ENCODE measurements at regions not wholly inside any gene's neighbourhood (a gene's known extent, or its start where the extent isn't known, plus 50 kb on each side); places are given as distances from the start of the nearest gene placed in this dataset.

GRCh38 chr21:38980416-38981313, 174.9 kb downstream of the ETS2 start:
- Mint-ChIP-seq H3K9me3 (peaks cover 0 to 10% of the 10 kb centered on the region in 2 donors), H3K27ac (no peak overlapping the region), H3K36me3 (peaks cover 6 to 14% of the 10 kb centered on the region in 2 donors)
- ATAC-seq (no peak), DNase-seq (ENCODE audit: low spot score in 2 of 2) (no peak)

GRCh38 chr21:38979271-38980121, 173.8 kb downstream of the ETS2 start:
- ATAC-seq (peak; percentile 64 to 97), DNase-seq (ENCODE audit: low spot score in 2 of 2) (peak in 1 of 2 donors; percentile 17)
- peaks cover 6 to 14% of the 10 kb centered on the region in 2 donors for H3K36me3 Mint-ChIP-seq
- peak overlapping the region in 1 of 2 donors; percentile 85 for H3K27ac Mint-ChIP-seq
- peaks cover 0 to 10% of the 10 kb centered on the region in 2 donors for H3K9me3 Mint-ChIP-seq

GRCh38 chr21:38976900-38977299, 171.2 kb downstream of the ETS2 start:
- H3K36me3 Mint-ChIP-seq: peaks cover 0 to 7% of the 10 kb centered on the region in 2 donors
- no peak overlapping the region for H3K27ac Mint-ChIP-seq
- ATAC-seq (no peak), DNase-seq (ENCODE audit: low spot score in 2 of 2) (no peak)
- peaks cover 0 to 9% of the 10 kb centered on the region in 2 donors for H3K9me3 Mint-ChIP-seq

GRCh38 chr21:38973552-38973951, 167.8 kb downstream of the ETS2 start:
- Mint-ChIP-seq H3K27ac (no peak overlapping the region), H3K36me3 (no peaks in the 10 kb centered on the region), H3K9me3 (peaks cover 0 to 5% of the 10 kb centered on the region in 2 donors)
- DNase-seq (ENCODE audit: low spot score in 2 of 2) (no peak), ATAC-seq (no peak)

GRCh38 chr21:38972078-38972477, 166.3 kb downstream of the ETS2 start:
- no peak for DNase-seq (ENCODE audit: low spot score in 2 of 2)
- Mint-ChIP-seq H3K36me3 (no peaks in the 10 kb centered on the region), H3K27ac (no peak overlapping the region), H3K9me3 (peaks cover 0 to 5% of the 10 kb centered on the region in 2 donors)
- no peak for ATAC-seq

GRCh38 chr21:38970765-38971164, 165.0 kb downstream of the ETS2 start:
- ATAC-seq: no peak
- Mint-ChIP-seq H3K9me3 (peaks cover 0 to 5% of the 10 kb centered on the region in 2 donors), H3K36me3 (no peaks in the 10 kb centered on the region), H3K27ac (no peak overlapping the region)
- no peak for DNase-seq (ENCODE audit: low spot score in 2 of 2)

GRCh38 chr21:38968887-38969543, 163.3 kb downstream of the ETS2 start:
- DNase-seq (ENCODE audit: low spot score in 2 of 2) (no peak), ATAC-seq (peak in 1 of 2 donors; percentile 48)
- H3K27ac Mint-ChIP-seq: peak overlapping the region in 1 of 2 donors; percentile 29
- peaks cover 0 to 5% of the 10 kb centered on the region in 2 donors for H3K9me3 Mint-ChIP-seq
- no peaks in the 10 kb centered on the region for H3K36me3 Mint-ChIP-seq

GRCh38 chr21:38965910-38966504, 160.3 kb downstream of the ETS2 start:
- ATAC-seq (no peak), DNase-seq (ENCODE audit: low spot score in 2 of 2) (no peak)
- H3K9me3 Mint-ChIP-seq: peaks cover 3 to 13% of the 10 kb centered on the region in 2 donors
- no peak overlapping the region for H3K27ac Mint-ChIP-seq
- peaks cover 0 to 12% of the 10 kb centered on the region in 2 donors for H3K36me3 Mint-ChIP-seq

GRCh38 chr21:38965241-38965640, 159.5 kb downstream of the ETS2 start:
- Mint-ChIP-seq H3K36me3 (peaks cover 0 to 12% of the 10 kb centered on the region in 2 donors), H3K9me3 (peaks cover 3 to 13% of the 10 kb centered on the region in 2 donors), H3K27ac (no peak overlapping the region)
- ATAC-seq (no peak), DNase-seq (ENCODE audit: low spot score in 2 of 2) (no peak)

- DNase-seq (ENCODE audit: low spot score in 2 of 2): no peak
- Mint-ChIP-seq H3K27ac (peak overlapping the region in 1 of 2 donors; percentile 49), H3K36me3 (peaks cover 0 to 12% of the 10 kb centered on the region in 2 donors), H3K9me3 (peaks cover 3 to 13% of the 10 kb centered on the region in 2 donors)
- no peak for ATAC-seq
Measured at GRCh38 chr21:38963006-38963405, 157.3 kb downstream of the ETS2 start.

- H3K36me3 Mint-ChIP-seq: peaks cover 0 to 12% of the 10 kb centered on the region in 2 donors
- H3K9me3 Mint-ChIP-seq: peaks cover 3 to 13% of the 10 kb centered on the region in 2 donors
- ATAC-seq: no peak
- no peak for DNase-seq (ENCODE audit: low spot score in 2 of 2)
- peak overlapping the region in 1 of 2 donors; percentile 42 for H3K27ac Mint-ChIP-seq
Measured at GRCh38 chr21:38960251-38960650, 154.5 kb downstream of the ETS2 start.

- DNase-seq (ENCODE audit: low spot score in 2 of 2) (no peak), ATAC-seq (no peak)
- Mint-ChIP-seq H3K36me3 (peaks cover 0 to 12% of the 10 kb centered on the region in 2 donors), H3K9me3 (peaks cover 3 to 13% of the 10 kb centered on the region in 2 donors), H3K27ac (peak overlapping the region; percentile 42 to 79)
Measured at GRCh38 chr21:38959692-38960061, 153.9 kb downstream of the ETS2 start.

GRCh38 chr21:38958940-38959691, 153.4 kb downstream of the ETS2 start:
- ATAC-seq: peak; percentile 81 to 97
- Mint-ChIP-seq H3K27ac (peak overlapping the region; percentile 42 to 79), H3K36me3 (peaks cover 0 to 12% of the 10 kb centered on the region in 2 donors), H3K9me3 (peaks cover 3 to 13% of the 10 kb centered on the region in 2 donors)
- DNase-seq (ENCODE audit: low spot score in 2 of 2): no peak

- peaks cover 0 to 12% of the 10 kb centered on the region in 2 donors for H3K36me3 Mint-ChIP-seq
- peaks cover 3 to 13% of the 10 kb centered on the region in 2 donors for H3K9me3 Mint-ChIP-seq
- ATAC-seq: no peak
- no peak overlapping the region for H3K27ac Mint-ChIP-seq
- no peak for DNase-seq (ENCODE audit: low spot score in 2 of 2)
Measured at GRCh38 chr21:38958323-38958705, 152.6 kb downstream of the ETS2 start.

- H3K27ac Mint-ChIP-seq: no peak overlapping the region
- ATAC-seq (no peak), DNase-seq (ENCODE audit: low spot score in 2 of 2) (no peak)
- peaks cover 0 to 11% of the 10 kb centered on the region in 2 donors for H3K36me3 Mint-ChIP-seq
- H3K9me3 Mint-ChIP-seq: peaks cover 3 to 10% of the 10 kb centered on the region in 2 donors
Measured at GRCh38 chr21:38957575-38958322, 152.0 kb downstream of the ETS2 start.

All from activated naive CD4-positive, alpha-beta T cell treated with anti-CD3 and anti-CD28 coated beads, Interleukin-2, amount 50 U/mL, for 72 hours (primary cell).